ENCODE measurements at regions not wholly inside any gene's neighbourhood (a gene's known extent, or its start where the extent isn't known, plus 50 kb on each side); places are given as distances from the start of the nearest gene placed in this dataset.

DNA sequence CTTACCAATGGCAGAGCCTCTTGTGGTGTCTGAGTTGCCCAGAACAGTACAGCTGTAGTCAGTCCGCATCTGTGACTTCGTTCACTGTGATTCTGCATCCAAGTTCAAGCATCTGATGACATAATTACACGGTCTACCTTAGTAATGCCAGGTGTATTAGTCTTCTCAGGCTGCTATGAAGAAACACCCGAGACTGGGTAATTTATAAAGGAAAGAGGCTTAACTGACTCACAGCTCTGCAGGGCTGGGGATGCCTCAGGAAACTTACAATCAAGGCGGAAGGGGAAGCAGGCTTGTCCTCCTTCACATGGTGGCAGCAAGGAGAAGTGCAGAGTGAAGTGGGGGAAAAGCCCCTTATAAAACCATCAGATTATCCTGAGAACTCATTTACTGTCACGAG, 163.9 kb upstream of the SULF2 start:
- ChIA-PET CTCF (ENCODE audit: low intra/inter-chr PET ratio, low total read pairs) (no interaction called here), POLR2A (no interaction called here)
- in situ Hi-C loops (cut with HindIII; ENCODE audit: extremely low pct_ligation_motif_present, low pct_unique_long_range_greater_than_20kb), result no loop called here
- Histone ChIP-seq H3K4me2 (ENCODE audit: low read depth, low read length) (no peak overlapping the region), H4K20me1 (ENCODE audit: insufficient read depth, low read length) (no peaks in the 10 kb centered on the region), H3K36me3 (replicated peaks in 1 of 2; ENCODE audit: control insufficient read depth in 1 of 2, insufficient read depth in 2 of 2, low read length in 2 of 2) (no peaks in the 10 kb centered on the region), H3K79me2 (ENCODE audit: insufficient read depth, low read length) (no peaks in the 10 kb centered on the region), H3K9me3 (ENCODE audit: low read length) (no peaks in the 10 kb centered on the region), H3K4me1 (ENCODE audit: insufficient read depth, low read length) (no peaks in the 10 kb centered on the region), H3K27me3 (ENCODE audit: control insufficient read depth in 1 of 2, insufficient read depth in 2 of 2, low read length in 2 of 2) (peaks cover 2 to 29% of the 10 kb centered on the region in 2 experiments; a peak in 4 of 5 replicates), H3K9ac (ENCODE audit: insufficient read depth, low read depth, low read length) (no peak overlapping the region), H3K27ac (ENCODE audit: extremely low read length, insufficient read depth, low read length) (no peak overlapping the region), H2AFZ (ENCODE audit: low read length) (no peak overlapping the region), H3K4me3 (replicated peaks in 1 of 3; ENCODE audit: insufficient read depth in 1 of 3, low read depth in 2 of 3, low read length in 3 of 3) (no peak overlapping the region)
- intact Hi-C loops (cut with micrococcal nuclease; ENCODE audit: unreplicated experiment), result no loop called here
- ATAC-seq (no peak), DNase-seq (ENCODE audit: low spot score) (no peak), FAIRE-seq (no peak)
- no TSS peak for BruUV-seq (replicated peaks)
- WGBS (ENCODE audit: low lambda C conversion rate), result 46% methylated on average over 6 of the region's 6 CpGs
- TF ChIP-seq KDM5B (CRISPR knock-in tag; IDR thresholded peaks at IDR 0.05; ENCODE audit: borderline replicate concordance) (no peak), RXRB (CRISPR knock-in tag; IDR thresholded peaks at IDR 0.05; ENCODE audit: borderline replicate concordance) (no peak), ZNF546 (CRISPR knock-in tag; conservative IDR thresholded peaks at IDR 0.05) (no peak), ATF7-NPFF (CRISPR knock-in tag; IDR thresholded peaks at IDR 0.05; ENCODE audit: low read depth) (no peak), BHLHE40 (IDR thresholded peaks at IDR 0.05; ENCODE audit: low read length) (no peak), ZNF549 (CRISPR knock-in tag; IDR thresholded peaks at IDR 0.05) (no peak)
- TF ChIP-seq, protein P1, sequence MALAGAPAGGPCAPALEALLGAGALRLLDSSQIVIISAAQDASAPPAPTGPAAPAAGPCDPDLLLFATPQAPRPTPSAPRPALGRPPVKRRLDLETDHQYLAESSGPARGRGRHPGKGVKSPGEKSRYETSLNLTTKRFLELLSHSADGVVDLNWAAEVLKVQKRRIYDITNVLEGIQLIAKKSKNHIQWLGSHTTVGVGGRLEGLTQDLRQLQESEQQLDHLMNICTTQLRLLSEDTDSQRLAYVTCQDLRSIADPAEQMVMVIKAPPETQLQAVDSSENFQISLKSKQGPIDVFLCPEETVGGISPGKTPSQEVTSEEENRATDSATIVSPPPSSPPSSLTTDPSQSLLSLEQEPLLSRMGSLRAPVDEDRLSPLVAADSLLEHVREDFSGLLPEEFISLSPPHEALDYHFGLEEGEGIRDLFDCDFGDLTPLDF (CRISPR knock-in tag; IDR thresholded peaks at IDR 0.05), result no peak
- TF ChIP-seq, protein P2, sequence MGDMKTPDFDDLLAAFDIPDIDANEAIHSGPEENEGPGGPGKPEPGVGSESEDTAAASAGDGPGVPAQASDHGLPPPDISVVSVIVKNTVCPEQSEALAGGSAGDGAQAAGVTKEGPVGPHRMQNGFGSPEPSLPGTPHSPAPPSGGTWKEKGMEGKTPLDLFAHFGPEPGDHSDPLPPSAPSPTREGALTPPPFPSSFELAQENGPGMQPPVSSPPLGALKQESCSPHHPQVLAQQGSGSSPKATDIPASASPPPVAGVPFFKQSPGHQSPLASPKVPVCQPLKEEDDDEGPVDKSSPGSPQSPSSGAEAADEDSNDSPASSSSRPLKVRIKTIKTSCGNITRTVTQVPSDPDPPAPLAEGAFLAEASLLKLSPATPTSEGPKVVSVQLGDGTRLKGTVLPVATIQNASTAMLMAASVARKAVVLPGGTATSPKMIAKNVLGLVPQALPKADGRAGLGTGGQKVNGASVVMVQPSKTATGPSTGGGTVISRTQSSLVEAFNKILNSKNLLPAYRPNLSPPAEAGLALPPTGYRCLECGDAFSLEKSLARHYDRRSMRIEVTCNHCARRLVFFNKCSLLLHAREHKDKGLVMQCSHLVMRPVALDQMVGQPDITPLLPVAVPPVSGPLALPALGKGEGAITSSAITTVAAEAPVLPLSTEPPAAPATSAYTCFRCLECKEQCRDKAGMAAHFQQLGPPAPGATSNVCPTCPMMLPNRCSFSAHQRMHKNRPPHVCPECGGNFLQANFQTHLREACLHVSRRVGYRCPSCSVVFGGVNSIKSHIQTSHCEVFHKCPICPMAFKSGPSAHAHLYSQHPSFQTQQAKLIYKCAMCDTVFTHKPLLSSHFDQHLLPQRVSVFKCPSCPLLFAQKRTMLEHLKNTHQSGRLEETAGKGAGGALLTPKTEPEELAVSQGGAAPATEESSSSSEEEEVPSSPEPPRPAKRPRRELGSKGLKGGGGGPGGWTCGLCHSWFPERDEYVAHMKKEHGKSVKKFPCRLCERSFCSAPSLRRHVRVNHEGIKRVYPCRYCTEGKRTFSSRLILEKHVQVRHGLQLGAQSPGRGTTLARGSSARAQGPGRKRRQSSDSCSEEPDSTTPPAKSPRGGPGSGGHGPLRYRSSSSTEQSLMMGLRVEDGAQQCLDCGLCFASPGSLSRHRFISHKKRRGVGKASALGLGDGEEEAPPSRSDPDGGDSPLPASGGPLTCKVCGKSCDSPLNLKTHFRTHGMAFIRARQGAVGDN (CRISPR knock-in tag; IDR thresholded peaks at IDR 0.05), result no peak
